ENCODE measurements at regions not wholly inside any gene's neighbourhood (a gene's known extent, or its start where the extent isn't known, plus 50 kb on each side); places are given as distances from the start of the nearest gene placed in this dataset.
"Not testable (repeated sequence)": the region's sequence is repeated elsewhere in the genome, so short reads cannot be mapped to it uniquely, and the experiment has no call there.

DNA sequence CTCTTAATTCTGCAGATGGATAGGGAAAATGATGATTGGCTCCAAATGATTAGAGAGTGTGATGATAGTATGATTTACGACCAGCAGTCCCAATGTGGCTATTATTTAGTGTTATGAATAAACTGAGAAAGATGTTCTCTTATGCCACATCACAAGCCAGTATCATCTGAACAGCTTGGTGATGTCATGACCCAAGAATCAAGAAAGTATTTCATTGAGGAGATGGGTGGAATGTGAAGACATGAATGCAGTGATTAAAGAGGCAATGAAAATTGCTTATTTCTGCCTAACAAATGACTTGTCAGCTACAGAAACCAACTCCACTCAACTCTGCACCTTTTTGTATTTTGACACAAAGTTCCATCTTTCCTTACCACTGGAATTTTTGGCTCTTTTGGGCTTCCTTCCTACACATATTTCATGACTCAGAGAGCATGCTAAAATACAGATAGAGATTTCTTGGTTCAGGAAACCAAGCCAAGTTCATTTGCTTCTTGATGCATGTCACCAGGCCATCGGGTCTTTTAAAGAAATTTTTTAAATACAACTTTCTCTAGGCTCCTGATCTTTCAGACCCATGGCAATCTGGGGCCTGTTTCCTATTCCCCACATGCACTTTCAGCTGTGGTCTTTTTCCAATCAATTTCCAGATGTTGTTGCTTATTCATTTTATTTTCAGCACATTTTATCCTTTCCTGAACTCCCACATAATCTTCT is 174.2 kb downstream of the HHIP start:
- POLR2A ChIA-PET: no interaction called here
- CTCF ChIA-PET: no interaction called here
- no peak overlapping the region for H3K27ac Mint-ChIP-seq
- H3K9me3 Mint-ChIP-seq: peaks cover 0 to 11% (median 5%) of the 10 kb centered on the region in 5 donors
- Histone ChIP-seq H3K36me3 (ENCODE audit: insufficient read depth, low read length) (no peaks in the 10 kb centered on the region), H3K4me1 (ENCODE audit: insufficient read depth, low read length) (no peaks in the 10 kb centered on the region), H3K27me3 (ENCODE audit: insufficient read depth, low read length, poor library complexity, severe bottlenecking) (no peaks in the 10 kb centered on the region), H3K9me3 (ENCODE audit: low read length) (no peaks in the 10 kb centered on the region), H3K27ac (ENCODE audit: low read depth, low read length) (no peak overlapping the region), H3K4me3 (ENCODE audit: low read length) (no peak overlapping the region)
- H3K36me3 Mint-ChIP-seq: no peaks in the 10 kb centered on the region
- no peak overlapping the region for H3K4me3 Mint-ChIP-seq
- no peak for DNase-seq
- no peaks in the 10 kb centered on the region for H3K4me1 Mint-ChIP-seq
- no peaks in the 10 kb centered on the region for H3K27me3 Mint-ChIP-seq

DNA sequence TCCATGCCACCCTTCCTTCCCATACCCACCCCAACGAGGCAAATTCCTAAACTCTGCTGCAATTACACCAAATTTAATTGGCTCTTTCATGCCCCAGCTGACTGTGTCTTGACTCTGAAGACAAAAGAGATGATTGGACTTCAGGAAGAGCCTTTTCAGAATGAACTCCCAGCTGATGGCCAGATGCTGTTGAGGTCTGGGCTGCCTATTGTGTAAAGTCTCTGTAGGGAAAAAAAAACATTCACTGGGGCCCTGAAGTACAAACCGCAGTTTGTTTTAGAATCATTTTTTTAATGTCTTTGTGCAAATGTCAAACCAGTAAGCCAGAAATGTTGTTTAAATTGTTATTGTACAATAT is 174.8 kb downstream of the HHIP start:
- no peaks in the 10 kb centered on the region for H3K36me3 Mint-ChIP-seq
- H3K27me3 ChIP-seq (ENCODE audit: insufficient read depth, low read length, poor library complexity, severe bottlenecking): no peaks in the 10 kb centered on the region
- no peaks in the 10 kb centered on the region for H3K4me1 ChIP-seq (ENCODE audit: insufficient read depth, low read length)
- H3K27ac ChIP-seq (ENCODE audit: low read depth, low read length): no peak overlapping the region
- no peak overlapping the region for H3K4me3 Mint-ChIP-seq
- CTCF ChIA-PET: no interaction called here
- peaks cover 0 to 11% (median 5%) of the 10 kb centered on the region in 5 donors for H3K9me3 Mint-ChIP-seq
- no peaks in the 10 kb centered on the region for H3K9me3 ChIP-seq (ENCODE audit: low read length)
- POLR2A ChIA-PET: no interaction called here
- H3K4me1 Mint-ChIP-seq: no peaks in the 10 kb centered on the region
- H3K27ac Mint-ChIP-seq: no peak overlapping the region
- no peaks in the 10 kb centered on the region for H3K36me3 ChIP-seq (ENCODE audit: insufficient read depth, low read length)
- H3K4me3 ChIP-seq (ENCODE audit: low read length): no peak overlapping the region
- DNase-seq: no peak
- no peaks in the 10 kb centered on the region for H3K27me3 Mint-ChIP-seq

DNA sequence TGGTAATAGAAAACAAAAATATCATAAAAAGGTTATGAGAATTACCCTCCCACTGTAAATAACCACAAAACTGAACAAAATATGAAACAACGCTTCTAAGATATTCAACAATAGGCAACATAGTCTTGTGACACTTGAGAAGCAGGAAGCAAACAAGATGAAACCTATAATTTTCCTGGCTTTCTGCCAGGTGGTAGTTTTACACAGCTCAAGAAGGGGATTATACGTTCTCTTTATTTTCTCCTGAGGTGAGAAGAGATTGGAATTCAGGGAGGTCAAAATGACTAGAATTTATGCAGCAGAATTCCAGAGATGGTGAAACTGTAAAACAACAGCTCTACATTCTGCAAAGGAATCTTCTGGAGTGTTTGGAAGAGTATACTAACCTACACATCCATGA is 186.0 kb downstream of the HHIP start:
- Mint-ChIP-seq H3K9me3 (peaks cover 0 to 12% (median 0%) of the 10 kb centered on the region in 5 donors), H3K4me1 (no peaks in the 10 kb centered on the region), H3K36me3 (no peaks in the 10 kb centered on the region), H3K27me3 (no peaks in the 10 kb centered on the region), H3K27ac (no peak overlapping the region), H3K4me3 (no peak overlapping the region)
- Histone ChIP-seq H3K4me1 (ENCODE audit: insufficient read depth, low read length) (no peaks in the 10 kb centered on the region), H3K9me3 (ENCODE audit: low read length) (no peaks in the 10 kb centered on the region), H3K27me3 (ENCODE audit: insufficient read depth, low read length, poor library complexity, severe bottlenecking) (no peaks in the 10 kb centered on the region), H3K36me3 (ENCODE audit: insufficient read depth, low read length) (no peaks in the 10 kb centered on the region), H3K4me3 (ENCODE audit: low read length) (no peak overlapping the region), H3K27ac (ENCODE audit: low read depth, low read length) (no peak overlapping the region)
- DNase-seq: no peak
- ChIA-PET POLR2A (no interaction called here), CTCF (no interaction called here)

DNA sequence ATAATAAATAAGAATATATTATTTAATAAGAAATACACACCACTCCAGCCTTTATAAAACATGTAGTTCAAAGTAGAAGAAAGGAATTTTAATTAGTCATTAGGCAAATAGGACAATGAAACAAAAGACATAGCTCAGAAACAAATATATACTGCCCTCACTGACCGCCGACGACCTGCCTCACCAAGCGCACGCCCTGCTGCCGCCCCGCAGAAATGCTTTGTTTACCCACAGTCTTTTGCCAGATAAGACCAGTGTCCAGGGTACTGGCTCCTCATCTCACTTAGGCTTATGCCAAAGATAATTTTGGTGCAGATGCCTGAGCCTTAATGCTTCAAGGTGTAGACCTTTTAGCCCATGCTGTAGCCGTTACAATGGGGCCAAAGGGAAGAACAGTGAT is 199.5 kb downstream of the HHIP start:
- Mint-ChIP-seq H3K36me3 (no peaks in the 10 kb centered on the region), H3K27me3 (no peaks in the 10 kb centered on the region), H3K4me1 (no peaks in the 10 kb centered on the region), H3K9me3 (peaks cover 3 to 19% (median 5%) of the 10 kb centered on the region in 5 donors), H3K27ac (no peak overlapping the region), H3K4me3 (no peak overlapping the region)
- Histone ChIP-seq H3K27me3 (ENCODE audit: insufficient read depth, low read length, poor library complexity, severe bottlenecking) (no peaks in the 10 kb centered on the region), H3K4me1 (ENCODE audit: insufficient read depth, low read length) (no peaks in the 10 kb centered on the region), H3K4me3 (ENCODE audit: low read length) (no peak overlapping the region), H3K36me3 (ENCODE audit: insufficient read depth, low read length) (no peaks in the 10 kb centered on the region), H3K9me3 (ENCODE audit: low read length) (no peaks in the 10 kb centered on the region), H3K27ac (ENCODE audit: low read depth, low read length) (no peak overlapping the region)
- DNase-seq: no peak
- ChIA-PET POLR2A (no interaction called here), CTCF (no interaction called here)

DNA sequence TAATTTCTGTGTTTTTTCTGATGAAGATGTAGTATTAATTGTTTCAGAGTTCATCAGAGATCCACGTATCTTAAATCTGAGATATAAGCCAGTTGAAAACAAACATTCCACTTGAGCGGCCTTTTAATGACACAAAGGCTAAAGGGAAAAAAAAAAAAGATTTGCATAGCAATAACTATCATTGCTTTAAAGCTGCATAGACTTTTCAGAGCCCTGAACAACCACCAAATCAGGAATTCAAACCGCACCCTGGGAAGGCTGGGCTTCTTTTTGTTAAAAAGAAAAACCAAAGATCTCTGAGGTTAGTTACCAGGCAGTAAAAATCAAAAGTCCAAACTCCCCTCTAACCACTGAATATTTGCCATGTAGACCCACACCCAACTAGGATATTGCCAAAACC is 206.0 kb downstream of the HHIP start:
- Mint-ChIP-seq H3K27ac (no peak overlapping the region), H3K4me1 (no peaks in the 10 kb centered on the region), H3K27me3 (peaks cover 0 to 2% of the 10 kb centered on the region in 2 donors), H3K36me3 (no peaks in the 10 kb centered on the region), H3K9me3 (peaks cover 0 to 8% (median 5%) of the 10 kb centered on the region in 5 donors), H3K4me3 (no peak overlapping the region)
- Histone ChIP-seq H3K4me1 (ENCODE audit: insufficient read depth, low read length) (no peaks in the 10 kb centered on the region), H3K4me3 (ENCODE audit: low read length) (no peak overlapping the region), H3K27me3 (ENCODE audit: insufficient read depth, low read length, poor library complexity, severe bottlenecking) (no peaks in the 10 kb centered on the region), H3K27ac (ENCODE audit: low read depth, low read length) (no peak overlapping the region), H3K9me3 (ENCODE audit: low read length) (no peaks in the 10 kb centered on the region), H3K36me3 (ENCODE audit: insufficient read depth, low read length) (no peaks in the 10 kb centered on the region)
- CTCF ChIA-PET: no interaction called here
- POLR2A ChIA-PET: no interaction called here
- DNase-seq: no peak

DNA sequence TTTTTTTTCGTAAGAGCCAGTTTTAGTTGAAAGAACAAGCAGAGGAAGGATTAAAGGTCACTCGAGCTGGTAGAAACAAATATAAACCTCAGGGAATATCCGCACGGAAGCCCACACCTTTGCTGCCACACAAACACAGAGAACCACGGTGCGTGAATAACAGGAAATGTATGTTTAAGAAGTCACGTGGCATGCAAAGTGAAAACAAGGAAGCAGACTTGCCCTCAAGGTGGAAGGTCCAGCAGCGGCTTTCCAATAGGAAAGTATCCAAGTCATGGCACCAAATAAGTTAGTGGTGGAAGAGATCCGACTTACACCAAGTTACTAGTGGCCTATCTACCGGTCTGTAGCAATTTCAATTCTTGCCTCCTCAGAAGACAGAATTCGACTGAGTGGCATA is 215.5 kb downstream of the HHIP start:
- Mint-ChIP-seq H3K9me3 (peaks cover 6 to 23% (median 16%) of the 10 kb centered on the region in 5 donors), H3K36me3 (no peaks in the 10 kb centered on the region), H3K27ac (no peak overlapping the region), H3K4me3 (no peak overlapping the region), H3K27me3 (no peaks in the 10 kb centered on the region), H3K4me1 (no peaks in the 10 kb centered on the region)
- ChIA-PET POLR2A (no interaction called here), CTCF (no interaction called here)
- Histone ChIP-seq H3K4me3 (ENCODE audit: low read length) (no peak overlapping the region), H3K4me1 (ENCODE audit: insufficient read depth, low read length) (no peaks in the 10 kb centered on the region), H3K27ac (ENCODE audit: low read depth, low read length) (no peak overlapping the region), H3K27me3 (ENCODE audit: insufficient read depth, low read length, poor library complexity, severe bottlenecking) (no peaks in the 10 kb centered on the region), H3K36me3 (ENCODE audit: insufficient read depth, low read length) (no peaks in the 10 kb centered on the region), H3K9me3 (ENCODE audit: low read length) (no peaks in the 10 kb centered on the region)
- no peak for DNase-seq

DNA sequence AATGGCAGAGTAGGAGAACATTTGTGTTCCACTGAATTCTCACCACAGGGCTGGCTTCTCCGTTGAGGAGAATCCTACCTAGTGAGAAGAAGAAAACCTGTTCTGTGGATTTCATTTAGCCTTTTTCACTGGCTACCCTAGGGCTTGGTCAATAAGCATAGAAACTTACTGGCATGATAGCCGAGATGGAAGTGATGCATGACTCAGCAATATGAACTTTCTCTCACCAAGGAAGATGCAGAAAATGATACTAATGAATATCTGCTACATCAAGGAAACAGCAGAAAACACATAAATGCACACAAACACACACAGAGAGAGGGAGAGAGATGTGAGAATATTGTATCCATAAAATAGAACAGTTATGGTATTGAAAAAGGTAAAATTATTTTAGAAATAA is 216.3 kb downstream of the HHIP start:
- ChIA-PET CTCF (no interaction called here), POLR2A (no interaction called here)
- no peaks in the 10 kb centered on the region for H3K27me3 ChIP-seq (ENCODE audit: insufficient read depth, low read length, poor library complexity, severe bottlenecking)
- no peak overlapping the region for H3K4me3 ChIP-seq (ENCODE audit: low read length)
- H3K4me1 Mint-ChIP-seq: no peaks in the 10 kb centered on the region
- no peaks in the 10 kb centered on the region for H3K27me3 Mint-ChIP-seq
- H3K36me3 ChIP-seq (ENCODE audit: insufficient read depth, low read length): no peaks in the 10 kb centered on the region
- no peaks in the 10 kb centered on the region for H3K9me3 ChIP-seq (ENCODE audit: low read length)
- no peaks in the 10 kb centered on the region for H3K4me1 ChIP-seq (ENCODE audit: insufficient read depth, low read length)
- H3K27ac ChIP-seq (ENCODE audit: low read depth, low read length): no peak overlapping the region
- H3K4me3 Mint-ChIP-seq: no peak overlapping the region
- no peaks in the 10 kb centered on the region for H3K36me3 Mint-ChIP-seq
- H3K27ac Mint-ChIP-seq: no peak overlapping the region
- H3K9me3 Mint-ChIP-seq: peaks cover 10 to 24% (median 20%) of the 10 kb centered on the region in 5 donors
- DNase-seq: no peak

DNA sequence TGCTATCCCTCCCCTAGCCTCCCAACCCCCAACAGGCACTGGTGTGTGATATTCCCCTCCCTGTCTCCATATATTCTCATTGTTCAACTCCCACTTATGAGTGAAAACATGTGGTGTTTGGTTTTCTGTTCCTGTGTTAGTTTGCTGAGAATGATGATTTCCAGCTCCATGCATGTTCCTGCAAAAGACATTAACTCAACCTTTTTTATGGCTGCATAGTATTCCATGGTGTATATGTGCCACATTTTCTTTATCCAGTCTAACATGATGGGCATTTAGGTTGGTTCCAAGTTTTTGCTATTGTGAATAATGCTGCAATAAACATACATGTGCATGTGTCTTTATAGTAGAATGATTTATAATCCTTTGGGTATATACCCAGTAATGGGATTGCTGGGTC is 218.9 kb downstream of the HHIP start:
- H3K4me1 Mint-ChIP-seq; H3K27me3 Mint-ChIP-seq; H3K9me3 ChIP-seq (ENCODE audit: low read length); H3K27ac Mint-ChIP-seq; H3K4me3 ChIP-seq (ENCODE audit: low read length); CTCF ChIA-PET; H3K4me1 ChIP-seq (ENCODE audit: insufficient read depth, low read length); POLR2A ChIA-PET; H3K36me3 ChIP-seq (ENCODE audit: insufficient read depth, low read length); H3K27ac ChIP-seq (ENCODE audit: low read depth, low read length); H3K4me3 Mint-ChIP-seq; DNase-seq; H3K36me3 Mint-ChIP-seq; H3K27me3 ChIP-seq (ENCODE audit: insufficient read depth, low read length, poor library complexity, severe bottlenecking): not testable (repeated sequence)
- peaks cover 16 to 29% (median 17%) of the 10 kb centered on the region in 5 donors for H3K9me3 Mint-ChIP-seq

DNA sequence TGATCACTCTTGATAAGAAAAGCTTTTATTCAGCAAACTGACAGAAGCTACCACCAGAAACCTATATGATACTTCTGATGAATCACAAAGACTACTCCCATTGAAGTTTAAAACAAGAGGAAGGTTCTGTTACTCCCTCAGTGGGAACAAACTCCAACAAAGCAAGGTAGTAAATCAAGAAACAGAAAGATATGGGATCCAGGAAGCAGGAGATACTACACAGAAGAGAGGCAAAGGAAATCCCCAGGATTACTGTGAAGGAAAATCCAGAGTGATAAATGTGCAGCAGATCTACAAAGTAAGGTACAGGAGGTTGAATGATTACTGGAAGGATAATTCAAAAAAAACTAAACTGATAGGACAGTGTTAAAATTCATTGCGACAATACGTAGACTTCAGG is 222.4 kb downstream of the HHIP start:
- Histone ChIP-seq H3K9me3 (ENCODE audit: low read length) (no peaks in the 10 kb centered on the region), H3K4me3 (ENCODE audit: low read length) (no peak overlapping the region), H3K27me3 (ENCODE audit: insufficient read depth, low read length, poor library complexity, severe bottlenecking) (no peaks in the 10 kb centered on the region), H3K36me3 (ENCODE audit: insufficient read depth, low read length) (no peaks in the 10 kb centered on the region), H3K4me1 (ENCODE audit: insufficient read depth, low read length) (no peaks in the 10 kb centered on the region), H3K27ac (ENCODE audit: low read depth, low read length) (no peak overlapping the region)
- Mint-ChIP-seq H3K4me1 (no peaks in the 10 kb centered on the region), H3K36me3 (no peaks in the 10 kb centered on the region), H3K27ac (no peak overlapping the region), H3K9me3 (peaks cover 16 to 29% (median 20%) of the 10 kb centered on the region in 5 donors), H3K27me3 (peaks cover 0 to 2% of the 10 kb centered on the region in 2 donors), H3K4me3 (no peak overlapping the region)
- POLR2A ChIA-PET: no interaction called here
- CTCF ChIA-PET: no interaction called here
- no peak for DNase-seq
